H9 (cell line): ENCODE measurements at regions not wholly inside any gene's neighbourhood (a gene's known extent, or its start where the extent isn't known, plus 50 kb on each side); places are given as distances from the start of the nearest gene placed in this dataset.

ENCODE experiments used
- DNase-seq: peaks from one replicate; pipeline ENCODE4 v3.0.0-alpha.2; 2017
- H2AFZ ChIP-seq: one replicate; pipeline ENCODE4 v1.6.1; 2013; ENCODE audit warnings: mild to moderate bottlenecking, low read length, control low read depth, moderate library complexity
- H2AK5ac ChIP-seq: 2 replicates; pipeline ENCODE4 v1.6.1; 2013; ENCODE audit warnings: low read length, control low read depth, mixed read lengths; ENCODE audit not compliant: insufficient read length
- H2BK120ac ChIP-seq: one replicate; pipeline ENCODE4 v1.6.1; 2013; ENCODE audit warnings: low read depth, mild to moderate bottlenecking, low read length, control low read depth, inconsistent platforms; ENCODE audit not compliant: poor library complexity, severe bottlenecking
- H2BK12ac ChIP-seq: 2 replicates; pipeline ENCODE4 v1.6.1; 2013; ENCODE audit warnings: low read length, control low read depth, mixed read lengths, low read depth; ENCODE audit not compliant: insufficient read length
- H2BK15ac ChIP-seq: 2 replicates; pipeline ENCODE4 v1.6.1; 2013; ENCODE audit warnings: low read depth, low read length, control low read depth
- H2BK20ac ChIP-seq: one replicate; pipeline ENCODE4 v1.6.1; 2013; ENCODE audit warnings: low read depth, mild to moderate bottlenecking, low read length, control low read depth, inconsistent platforms; ENCODE audit not compliant: poor library complexity, severe bottlenecking
- H2BK5ac ChIP-seq: 2 replicates; pipeline ENCODE4 v1.6.1; 2013; ENCODE audit warnings: low read length, control low read depth, mixed read lengths; ENCODE audit not compliant: insufficient read length
- H3K14ac ChIP-seq: 2 replicates; pipeline ENCODE4 v1.6.1; 2013; ENCODE audit warnings: low read length, control low read depth; ENCODE audit not compliant: insufficient read depth
- H3K18ac ChIP-seq: 2 replicates; pipeline ENCODE4 v1.6.1; 2013; ENCODE audit warnings: low read depth, mild to moderate bottlenecking, mixed read lengths, low read length, control low read depth; ENCODE audit not compliant: insufficient read length
- H3K23ac ChIP-seq: 2 replicates; pipeline ENCODE4 v1.6.1; 2013; ENCODE audit warnings: low read length, control low read depth, mixed read lengths, low read depth; ENCODE audit not compliant: insufficient read length
- H3K23me2 ChIP-seq: 2 replicates; pipeline ENCODE4 v1.6.1; 2013; ENCODE audit warnings: low read depth, mild to moderate bottlenecking, mixed read lengths, low read length, control low read depth; ENCODE audit not compliant: insufficient read length, poor library complexity, severe bottlenecking
- H3K27ac ChIP-seq: 2 replicates; pipeline ENCODE4 v1.5.1; 2013; ENCODE audit warnings: low read length, control low read depth, mixed read lengths, low read depth; ENCODE audit not compliant: insufficient read length
- H3K27me3 ChIP-seq: 2 replicates; pipeline ENCODE4 v1.6.1; 2013; ENCODE audit warnings: low read length, control low read depth, inconsistent platforms; ENCODE audit not compliant: insufficient read depth
- H3K4ac ChIP-seq: 2 replicates; pipeline ENCODE4 v1.6.1; 2013; ENCODE audit warnings: low read depth, mild to moderate bottlenecking, control low read depth, inconsistent platforms, low read length, moderate library complexity
- H3K4me1 ChIP-seq: 2 replicates; pipeline ENCODE4 v1.6.1; 2013; ENCODE audit warnings: low read length, control low read depth, inconsistent platforms; ENCODE audit not compliant: insufficient read depth
- H3K4me2 ChIP-seq: 2 replicates; pipeline ENCODE4 v1.6.1; 2013; ENCODE audit warnings: low read length, control low read depth, mixed read lengths; ENCODE audit not compliant: insufficient read length, insufficient read depth
- H3K56ac ChIP-seq: 2 replicates; pipeline ENCODE4 v1.6.1; 2013; ENCODE audit warnings: low read depth, mild to moderate bottlenecking, mixed read lengths, low read length, control low read depth; ENCODE audit not compliant: insufficient read length
- H3K79me1 ChIP-seq: 2 replicates; pipeline ENCODE4 v1.6.1; 2013; ENCODE audit warnings: low read depth, mild to moderate bottlenecking, moderate library complexity, low read length, control low read depth, inconsistent platforms; ENCODE audit not compliant: insufficient read depth, poor library complexity, severe bottlenecking
- H3K79me2 ChIP-seq: 2 replicates; pipeline ENCODE4 v1.6.1; 2013; ENCODE audit warnings: low read length, control low read depth, inconsistent platforms; ENCODE audit not compliant: insufficient read depth
- H3K9ac ChIP-seq: 2 replicates; pipeline ENCODE4 v1.6.1; 2013; ENCODE audit warnings: low read length, control low read depth, mixed read lengths; ENCODE audit not compliant: insufficient read length; ENCODE audit errors: extremely low read depth
- H3K9me3 ChIP-seq: one replicate; pipeline ENCODE4 v1.6.1; 2013; ENCODE audit warnings: low read depth, low read length, inconsistent platforms; ENCODE audit not compliant: control insufficient read depth
- H3T11ph ChIP-seq: one replicate; pipeline ENCODE4 v1.6.1; 2013; ENCODE audit warnings: mild to moderate bottlenecking, low read length, control low read depth, inconsistent platforms
- H4K20me1 ChIP-seq: one replicate; pipeline ENCODE4 v1.6.1; 2013; ENCODE audit not compliant: control insufficient read depth, insufficient read length, insufficient read depth
- H4K5ac ChIP-seq: 2 replicates; pipeline ENCODE4 v1.6.1; 2013; ENCODE audit warnings: low read depth, mild to moderate bottlenecking, mixed read lengths, low read length, control low read depth; ENCODE audit not compliant: insufficient read length
- H4K8ac ChIP-seq: replicated peaks from 2 replicates; pipeline ENCODE4 v1.6.1; 2013; ENCODE audit warnings: low read length, control low read depth, mixed read lengths, low read depth; ENCODE audit not compliant: insufficient read length
- H4K91ac ChIP-seq: 2 replicates; pipeline ENCODE4 v1.6.1; 2013; ENCODE audit warnings: low read depth, mild to moderate bottlenecking, moderate library complexity, mixed read lengths, low read length, control low read depth; ENCODE audit not compliant: insufficient read length
- H3K27ac Mint-ChIP-seq, 3 experiments: 2 replicates in 2 of 3; 3 replicates in 1 of 3; pipeline ENCODE4 v1.8.0; 2020 to 2021; ENCODE audit warnings: mixed read lengths in 3 of 3, mild to moderate bottlenecking in 1 of 3, moderate library complexity in 1 of 3
- H3K27me3 Mint-ChIP-seq: 2 replicates; pipeline ENCODE4 v1.8.0; 2021; ENCODE audit warnings: low read depth, mild to moderate bottlenecking, moderate library complexity, mixed read lengths
- H3K36me3 Mint-ChIP-seq, 3 experiments: 2 replicates in 2 of 3; 3 replicates in 1 of 3; pipeline ENCODE4 v1.8.0; 2020 to 2021; ENCODE audit warnings: low read depth in 3 of 3, mixed read lengths in 3 of 3; ENCODE audit not compliant: insufficient read depth in 1 of 3
- H3K4me1 Mint-ChIP-seq, 2 experiments: 2 replicates each; pipeline ENCODE4 v1.8.0; 2020; ENCODE audit warnings: mixed read lengths in 2 of 2
- H3K4me3 Mint-ChIP-seq, 2 experiments: 2 replicates in 1 of 2; 3 replicates in 1 of 2; pipeline ENCODE4 v1.8.0; 2020 to 2021; ENCODE audit warnings: mild to moderate bottlenecking in 2 of 2, mixed read lengths in 2 of 2, moderate library complexity in 1 of 2
- H3K9me3 Mint-ChIP-seq, 2 experiments: 2 replicates in 1 of 2; 3 replicates in 1 of 2; pipeline ENCODE4 v1.8.0; 2020; ENCODE audit warnings: mild to moderate bottlenecking in 2 of 2, mixed read lengths in 2 of 2, moderate library complexity in 1 of 2
- WGBS: extraction: QIAGEN DNeasy Blood & Tissue Kit; methylation state at CpG from one replicate; pipeline ENCODE4 v1.1.7; 2013; ENCODE audit warnings: missing lambda C conversion rate, low lambda C conversion rate, mixed read lengths; ENCODE audit not compliant: insufficient read length; ENCODE audit errors: extremely low coverage; 5-methylcytosine and 5-hydroxymethylcytosine counted together
- TF ChIP-seq, protein P1 (sequence below): fragments of 200-600 bp; sonication (generic); conservative IDR thresholded peaks from 3 replicates; pipeline ENCODE4 v1.8.0; 2021; ENCODE audit warnings: antibody characterized with exemption, mild to moderate bottlenecking

DNA sequence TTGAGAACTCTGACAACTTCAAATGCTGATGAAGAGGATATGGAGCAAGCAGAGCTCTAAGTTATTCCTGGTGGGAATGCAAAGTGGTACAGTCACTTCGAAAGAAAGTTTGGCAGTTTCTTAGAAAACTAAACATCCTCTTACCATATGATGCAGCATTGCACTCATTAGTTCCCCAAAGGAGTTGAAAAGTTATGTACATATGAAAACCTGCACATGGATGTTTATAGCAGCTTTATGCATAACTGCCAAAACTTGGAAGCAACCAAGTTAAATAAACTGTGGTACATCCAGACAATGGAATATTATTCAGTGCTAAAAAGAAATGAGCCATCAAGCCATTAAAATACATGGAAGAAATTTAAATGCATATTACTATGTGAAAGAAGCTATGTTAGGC is 779.3 kb upstream of the COBL start:
- Mint-ChIP-seq H3K9me3 (peaks cover 18 to 26% of the 10 kb centered on the region in 2 experiments), H3K4me1 (peaks cover 9 to 21% of the 10 kb centered on the region in 2 experiments), H3K27ac (no peak overlapping the region), H3K4me3 (no peak overlapping the region), H3K36me3 (peaks cover 4 to 35% (median 15%) of the 10 kb centered on the region in 3 experiments), H3K27me3 (no peaks in the 10 kb centered on the region)
- Histone ChIP-seq H3K23me2 (no peaks in the 10 kb centered on the region), H3K27me3 (no peaks in the 10 kb centered on the region), H2AFZ (no peak overlapping the region), H3K4me2 (no peak overlapping the region), H4K8ac (no peak overlapping the region), H2BK120ac (no peak overlapping the region), H3K23ac (no peak overlapping the region), H2BK20ac (no peak overlapping the region), H2BK12ac (no peak overlapping the region), H3T11ph (no peak overlapping the region), H3K14ac (no peak overlapping the region), H2AK5ac (no peak overlapping the region), H3K56ac (no peak overlapping the region), H2BK15ac (no peak overlapping the region), H4K5ac (no peak overlapping the region), H4K91ac (no peak overlapping the region), H4K20me1 (no peaks in the 10 kb centered on the region), H3K79me2 (no peaks in the 10 kb centered on the region), H3K4me1 (no peaks in the 10 kb centered on the region; the same call in 1 of the 2 replicates), H3K4ac (no peak overlapping the region), H3K9me3 (no peaks in the 10 kb centered on the region), H3K18ac (no peak overlapping the region), H3K79me1 (no peaks in the 10 kb centered on the region), H3K9ac (no peak overlapping the region), H2BK5ac (no peak overlapping the region), H3K27ac (no peak overlapping the region)
- TF ChIP-seq, protein P1, sequence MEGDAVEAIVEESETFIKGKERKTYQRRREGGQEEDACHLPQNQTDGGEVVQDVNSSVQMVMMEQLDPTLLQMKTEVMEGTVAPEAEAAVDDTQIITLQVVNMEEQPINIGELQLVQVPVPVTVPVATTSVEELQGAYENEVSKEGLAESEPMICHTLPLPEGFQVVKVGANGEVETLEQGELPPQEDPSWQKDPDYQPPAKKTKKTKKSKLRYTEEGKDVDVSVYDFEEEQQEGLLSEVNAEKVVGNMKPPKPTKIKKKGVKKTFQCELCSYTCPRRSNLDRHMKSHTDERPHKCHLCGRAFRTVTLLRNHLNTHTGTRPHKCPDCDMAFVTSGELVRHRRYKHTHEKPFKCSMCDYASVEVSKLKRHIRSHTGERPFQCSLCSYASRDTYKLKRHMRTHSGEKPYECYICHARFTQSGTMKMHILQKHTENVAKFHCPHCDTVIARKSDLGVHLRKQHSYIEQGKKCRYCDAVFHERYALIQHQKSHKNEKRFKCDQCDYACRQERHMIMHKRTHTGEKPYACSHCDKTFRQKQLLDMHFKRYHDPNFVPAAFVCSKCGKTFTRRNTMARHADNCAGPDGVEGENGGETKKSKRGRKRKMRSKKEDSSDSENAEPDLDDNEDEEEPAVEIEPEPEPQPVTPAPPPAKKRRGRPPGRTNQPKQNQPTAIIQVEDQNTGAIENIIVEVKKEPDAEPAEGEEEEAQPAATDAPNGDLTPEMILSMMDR: no peak
- no CpG with 5 or more reads among the region's 1 CpG for WGBS
- no peak for DNase-seq
